ENCODE measurements at regions not wholly inside any gene's neighbourhood (a gene's known extent, or its start where the extent isn't known, plus 50 kb on each side); places are given as distances from the start of the nearest gene placed in this dataset.

DNA sequence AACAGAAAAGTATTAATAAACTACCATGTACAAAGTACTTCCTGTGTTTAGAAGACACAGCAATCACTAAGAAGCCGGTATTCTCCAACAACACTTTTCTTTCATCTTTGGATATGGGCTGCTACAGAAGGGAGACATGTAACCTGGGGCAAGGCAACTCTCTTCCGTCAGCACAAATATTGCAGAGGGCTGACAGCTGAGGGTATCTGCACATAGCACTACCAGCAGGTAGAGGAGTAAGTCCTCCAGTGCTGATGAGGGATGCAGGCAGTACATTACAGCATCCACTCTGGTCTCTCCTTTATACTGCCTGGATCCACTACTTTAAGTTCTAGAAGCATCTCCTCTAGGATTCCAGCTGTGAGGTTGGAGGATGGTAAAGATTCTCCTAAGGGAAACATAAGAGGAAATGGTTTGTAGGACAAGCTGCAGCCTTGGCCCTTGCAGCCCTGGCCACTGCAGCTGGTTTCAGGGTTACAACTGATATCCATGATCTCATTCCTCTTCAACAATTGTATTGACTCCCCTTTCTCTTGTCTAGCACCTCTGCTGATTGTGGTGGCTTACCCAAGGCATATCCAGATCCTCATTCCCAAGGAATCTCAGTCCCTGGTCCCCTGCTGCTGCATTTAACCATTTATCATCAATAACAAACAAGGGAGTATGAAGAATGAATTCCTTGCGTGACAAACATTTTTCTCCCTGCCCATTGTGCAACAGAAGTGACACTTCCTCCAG, 110.7 kb upstream of the ADGRF1 start:
- no peaks in the 10 kb centered on the region for H3K9me3 ChIP-seq (ENCODE audit: low read depth)
- no peaks in the 10 kb centered on the region for H3K27me3 ChIP-seq
- H2AFZ ChIP-seq (replicated peaks), result no peak overlapping the region
- no peak overlapping the region for H3K27ac ChIP-seq
- peaks cover 14% of the 10 kb centered on the region for H3K4me1 ChIP-seq
- Mint-ChIP-seq H3K27ac (no peak overlapping the region), H3K27me3 (ENCODE audit: insufficient read depth, low read depth) (peaks cover 3% of the 10 kb centered on the region), H3K9me3 (no peaks in the 10 kb centered on the region), H3K4me1 (peaks cover 13% of the 10 kb centered on the region), H3K36me3 (no peaks in the 10 kb centered on the region), H3K4me3 (no peak overlapping the region)
- no peak overlapping the region for H3K9ac ChIP-seq
- DNase-seq (ENCODE audit: low spot score), result no peak
- H3F3A ChIP-seq (ENCODE audit: low read depth), result peaks cover 12% of the 10 kb centered on the region
- H4K20me1 ChIP-seq (ENCODE audit: low read depth), result no peaks in the 10 kb centered on the region
- TF ChIP-seq EZH2phosphoT487 (IDR thresholded peaks at IDR 0.05) (no peak), EZH2 (IDR thresholded peaks at IDR 0.05) (no peak)
- TF ChIP-seq, protein P1, sequence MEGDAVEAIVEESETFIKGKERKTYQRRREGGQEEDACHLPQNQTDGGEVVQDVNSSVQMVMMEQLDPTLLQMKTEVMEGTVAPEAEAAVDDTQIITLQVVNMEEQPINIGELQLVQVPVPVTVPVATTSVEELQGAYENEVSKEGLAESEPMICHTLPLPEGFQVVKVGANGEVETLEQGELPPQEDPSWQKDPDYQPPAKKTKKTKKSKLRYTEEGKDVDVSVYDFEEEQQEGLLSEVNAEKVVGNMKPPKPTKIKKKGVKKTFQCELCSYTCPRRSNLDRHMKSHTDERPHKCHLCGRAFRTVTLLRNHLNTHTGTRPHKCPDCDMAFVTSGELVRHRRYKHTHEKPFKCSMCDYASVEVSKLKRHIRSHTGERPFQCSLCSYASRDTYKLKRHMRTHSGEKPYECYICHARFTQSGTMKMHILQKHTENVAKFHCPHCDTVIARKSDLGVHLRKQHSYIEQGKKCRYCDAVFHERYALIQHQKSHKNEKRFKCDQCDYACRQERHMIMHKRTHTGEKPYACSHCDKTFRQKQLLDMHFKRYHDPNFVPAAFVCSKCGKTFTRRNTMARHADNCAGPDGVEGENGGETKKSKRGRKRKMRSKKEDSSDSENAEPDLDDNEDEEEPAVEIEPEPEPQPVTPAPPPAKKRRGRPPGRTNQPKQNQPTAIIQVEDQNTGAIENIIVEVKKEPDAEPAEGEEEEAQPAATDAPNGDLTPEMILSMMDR (IDR thresholded peaks at IDR 0.05), result no peak
- H3K36me3 ChIP-seq, result no peaks in the 10 kb centered on the region
- no peak overlapping the region for H3K4me3 ChIP-seq
- H3K4me2 ChIP-seq, result no peak overlapping the region
- H3K79me2 ChIP-seq (ENCODE audit: low read depth), result no peaks in the 10 kb centered on the region

DNA sequence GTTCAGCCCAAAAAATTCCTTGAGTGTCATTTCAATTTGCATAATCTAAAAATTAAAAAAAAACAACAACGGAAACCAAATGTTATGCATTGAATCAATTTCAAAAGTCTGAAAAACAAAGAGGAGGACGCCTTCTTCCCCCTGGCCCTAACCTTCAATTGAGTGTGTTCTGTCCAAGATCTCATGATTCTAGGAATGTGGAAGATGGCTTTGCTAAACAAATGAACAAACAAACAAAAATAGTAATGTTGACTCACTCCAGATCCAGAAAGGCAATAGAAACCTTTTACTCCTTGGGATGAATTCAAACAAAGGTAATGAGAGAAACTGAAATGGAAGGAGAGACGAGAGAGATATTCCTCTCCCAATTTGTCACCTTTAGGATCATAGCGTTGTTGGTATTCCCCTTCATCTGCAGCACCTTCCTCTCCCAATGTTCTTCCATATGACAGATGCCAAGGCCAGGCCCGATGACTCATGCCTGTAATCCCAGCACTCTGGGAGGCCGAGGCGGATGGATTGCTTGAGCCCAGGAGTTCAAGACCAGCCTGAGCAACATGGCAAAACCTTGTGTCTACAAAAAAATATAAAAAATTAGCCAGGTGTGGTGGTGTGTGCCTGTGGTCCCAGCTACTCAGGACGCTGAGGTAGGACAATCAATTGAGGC, 109.2 kb upstream of the ADGRF1 start:
- H3K79me2 ChIP-seq (ENCODE audit: low read depth), result no peaks in the 10 kb centered on the region
- H3K9me3 ChIP-seq (ENCODE audit: low read depth), result no peaks in the 10 kb centered on the region
- peaks cover 3% of the 10 kb centered on the region for H3K27me3 Mint-ChIP-seq (ENCODE audit: insufficient read depth, low read depth)
- no peak overlapping the region for H3K27ac Mint-ChIP-seq
- no peak for TF ChIP-seq EZH2phosphoT487 (IDR thresholded peaks at IDR 0.05)
- TF ChIP-seq EZH2 (IDR thresholded peaks at IDR 0.05), result no peak
- TF ChIP-seq, protein P1 (IDR thresholded peaks at IDR 0.05), result no peak
- no peaks in the 10 kb centered on the region for H4K20me1 ChIP-seq (ENCODE audit: low read depth)
- H3K4me3 Mint-ChIP-seq, result no peak overlapping the region
- H3K36me3 ChIP-seq, result no peaks in the 10 kb centered on the region
- H3K27ac ChIP-seq, result no peak overlapping the region
- H2AFZ ChIP-seq (replicated peaks), result no peak overlapping the region
- H3K4me1 Mint-ChIP-seq, result peaks cover 26% of the 10 kb centered on the region
- peaks cover 10% of the 10 kb centered on the region for H3F3A ChIP-seq (ENCODE audit: low read depth)
- no peak overlapping the region for H3K9ac ChIP-seq
- H3K4me3 ChIP-seq, result no peak overlapping the region
- H3K36me3 Mint-ChIP-seq, result no peaks in the 10 kb centered on the region
- no peak overlapping the region for H3K4me2 ChIP-seq
- no peak for DNase-seq (ENCODE audit: low spot score)
- H3K4me1 ChIP-seq, result peaks cover 16% of the 10 kb centered on the region
- H3K9me3 Mint-ChIP-seq, result no peaks in the 10 kb centered on the region
- H3K27me3 ChIP-seq, result no peaks in the 10 kb centered on the region

DNA sequence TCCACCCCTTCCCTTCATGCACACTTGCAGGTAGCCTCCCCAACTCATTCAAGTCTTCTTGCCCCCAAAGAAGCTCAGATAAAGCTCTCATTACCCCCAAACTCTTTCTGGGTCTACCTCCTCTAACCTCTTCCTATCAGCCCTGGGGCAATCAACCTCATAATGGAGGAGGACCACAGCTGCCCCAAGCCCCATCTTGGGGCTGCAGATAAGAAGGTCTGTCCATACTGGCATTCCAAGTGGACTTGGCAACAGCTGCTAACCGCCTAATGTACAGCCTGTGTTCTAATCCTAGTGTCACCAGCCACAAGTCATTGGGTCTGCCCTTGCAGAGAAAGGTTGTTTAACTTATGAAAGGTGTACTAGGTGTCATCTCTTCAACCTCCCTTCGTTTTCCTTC, 107.4 kb upstream of the ADGRF1 start:
- Histone ChIP-seq H3K4me2 (no peak overlapping the region), H3K79me2 (ENCODE audit: low read depth) (no peaks in the 10 kb centered on the region), H3F3A (ENCODE audit: low read depth) (no peaks in the 10 kb centered on the region), H3K4me1 (peaks cover 12% of the 10 kb centered on the region), H3K9me3 (ENCODE audit: low read depth) (no peaks in the 10 kb centered on the region), H3K4me3 (no peak overlapping the region), H4K20me1 (ENCODE audit: low read depth) (no peaks in the 10 kb centered on the region), H3K27me3 (no peaks in the 10 kb centered on the region), H3K36me3 (no peaks in the 10 kb centered on the region), H2AFZ (replicated peaks) (no peak overlapping the region), H3K9ac (no peak overlapping the region), H3K27ac (no peak overlapping the region)
- H3K4me1 Mint-ChIP-seq, result peaks cover 31% of the 10 kb centered on the region
- no peaks in the 10 kb centered on the region for H3K9me3 Mint-ChIP-seq
- H3K4me3 Mint-ChIP-seq, result no peak overlapping the region
- no peaks in the 10 kb centered on the region for H3K36me3 Mint-ChIP-seq
- TF ChIP-seq EZH2phosphoT487 (IDR thresholded peaks at IDR 0.05) (no peak), EZH2 (IDR thresholded peaks at IDR 0.05) (no peak)
- TF ChIP-seq, protein P1 (IDR thresholded peaks at IDR 0.05), result no peak
- H3K27me3 Mint-ChIP-seq (ENCODE audit: insufficient read depth, low read depth), result peaks cover 3% of the 10 kb centered on the region
- H3K27ac Mint-ChIP-seq, result no peak overlapping the region
- DNase-seq (ENCODE audit: low spot score), result no peak

Measured in neural progenitor cell (in vitro differentiated cells).